HepG2 (cell line): ENCODE measurements at regions not wholly inside any gene's neighbourhood (a gene's known extent, or its start where the extent isn't known, plus 50 kb on each side); places are given as distances from the start of the nearest gene placed in this dataset.

Experiments used
- DBP ChIP-seq: sonication (generic); formaldehyde crosslinking; IDR thresholded peaks from 2 replicates; pipeline ENCODE4 v1.4.0; 2020; ENCODE audit warnings: missing genetic modification reagents; ENCODE audit errors: not compliant biosample characterization
- FOSL2 ChIP-seq: sonication (generic); formaldehyde crosslinking; IDR thresholded peaks from 2 replicates; pipeline ENCODE4 v1.4.0; 2020; ENCODE audit warnings: missing genetic modification reagents
- HNF1B ChIP-seq: sonication (generic); formaldehyde crosslinking; IDR thresholded peaks from 2 replicates; pipeline ENCODE4 v1.5.1; 2020; ENCODE audit warnings: mild to moderate bottlenecking, moderate library complexity, missing genetic modification reagents
- HNRNPLL ChIP-seq: fragments of 200-400 bp; formaldehyde crosslinking; IDR thresholded peaks from 2 replicates; pipeline ENCODE4 v1.6.1; 2017; ENCODE audit warnings: mild to moderate bottlenecking, low read depth, low read length; ENCODE audit not compliant: poor library complexity, severe bottlenecking
- KIAA2018 ChIP-seq: sonication (generic); formaldehyde crosslinking; IDR thresholded peaks from 2 replicates; pipeline ENCODE4 v1.5.0; 2020; ENCODE audit warnings: mild to moderate bottlenecking, missing genetic modification reagents, borderline replicate concordance
- PTBP1 ChIP-seq: fragments of 200-400 bp; formaldehyde crosslinking; IDR thresholded peaks from 2 replicates; pipeline ENCODE4 v1.6.1; 2018; ENCODE audit warnings: low read length, low read depth; ENCODE audit not compliant: poor library complexity, severe bottlenecking
- RAD51 ChIP-seq: fragments of 450-650 bp; IDR thresholded peaks from 2 replicates; pipeline ENCODE4 v1.6.1; 2016; ENCODE audit warnings: borderline replicate concordance
- RBFOX2 ChIP-seq: fragments of 200-400 bp; formaldehyde crosslinking; IDR thresholded peaks from 2 replicates; pipeline ENCODE4 v1.6.1; 2017; ENCODE audit warnings: low read depth, mild to moderate bottlenecking, low read length
- SMARCE1 ChIP-seq: fragments of 450-650 bp; IDR thresholded peaks from 2 replicates; pipeline ENCODE4 v1.6.1; 2017; ENCODE audit warnings: borderline replicate concordance
- SRSF1 ChIP-seq: fragments of 200-400 bp; formaldehyde crosslinking; optimal IDR thresholded peaks from 2 replicates; pipeline ENCODE3; 2017; ENCODE audit warnings: mild to moderate bottlenecking, low read depth, low read length, moderate library complexity
- ZNF124 ChIP-seq: sonication (generic); formaldehyde crosslinking; IDR thresholded peaks from 2 replicates; pipeline ENCODE4 v1.4.0; 2020; ENCODE audit warnings: missing genetic modification reagents
- ZNF549 ChIP-seq: sonication (generic); formaldehyde crosslinking; IDR thresholded peaks from 2 replicates; pipeline ENCODE4 v1.5.0; 2020; ENCODE audit warnings: missing genetic modification reagents
- ZSCAN30 ChIP-seq: sonication (generic); formaldehyde crosslinking; IDR thresholded peaks from 2 replicates; pipeline ENCODE4 v1.5.0; 2020; ENCODE audit warnings: mild to moderate bottlenecking, missing genetic modification reagents

GRCh38 chr9:87395804-87396479 is 101.7 kb upstream of the DAPK1 start (continued):
- TF ChIP-seq KIAA2018 (CRISPR knock-in tag) (no peak), SRSF1 (no peak), ZNF124 (peak; percentile 72; the same call in 1 of the 2 replicates), SMARCE1 (no peak), DBP (CRISPR knock-in tag) (no peak), FOSL2 (CRISPR knock-in tag) (peak; percentile 44), RAD51 (no peak), PTBP1 (no peak), RBFOX2 (no peak), HNRNPLL (peak; percentile 50), ZNF549 (CRISPR knock-in tag) (no peak), HNF1B (CRISPR knock-in tag) (peak; percentile 99), ZSCAN30 (CRISPR knock-in tag) (no peak)
